Mucosa of rectum (tissue), 2 donors: ENCODE measurements at regions not wholly inside any gene's neighbourhood (a gene's known extent, or its start where the extent isn't known, plus 50 kb on each side); places are given as distances from the start of the nearest gene placed in this dataset.

ENCODE experiments used
- H3K27ac ChIP-seq, 2 donors: one replicate each; pipeline ENCODE4 v1.7.0; 2013; ENCODE audit warnings: inconsistent platforms in 2 of 2, low read depth in 2 of 2, low read length in 2 of 2
- H3K27me3 ChIP-seq, 2 donors: one replicate each; pipeline ENCODE4 v1.7.0; 2013; ENCODE audit warnings: low read length in 2 of 2; ENCODE audit not compliant: control insufficient read depth in 2 of 2, insufficient read depth in 2 of 2
- H3K36me3 ChIP-seq, 2 donors: one replicate each; pipeline ENCODE4 v1.7.0; 2013; ENCODE audit warnings: low read length in 2 of 2; ENCODE audit not compliant: control insufficient read depth in 2 of 2, insufficient read depth in 2 of 2
- H3K4me1 ChIP-seq, 2 donors: one replicate each; pipeline ENCODE4 v1.7.0; 2013; ENCODE audit warnings: low read length in 2 of 2, mild to moderate bottlenecking in 1 of 2; ENCODE audit not compliant: control insufficient read depth in 2 of 2, insufficient read depth in 2 of 2
- H3K4me3 ChIP-seq, 2 donors: one replicate each; pipeline ENCODE4 v1.7.0; 2013; ENCODE audit warnings: low read length in 2 of 2
- H3K9ac ChIP-seq, 2 donors: one replicate each; pipeline ENCODE4 v1.7.0; 2013; ENCODE audit warnings: low read length in 2 of 2, low read depth in 1 of 2, mild to moderate bottlenecking in 1 of 2
- H3K9me3 ChIP-seq, 2 donors: one replicate each; pipeline ENCODE4 v1.7.0; 2013; ENCODE audit warnings: low read length in 2 of 2; ENCODE audit not compliant: control insufficient read depth in 2 of 2
- donor health status: healthy.
- donor health status: Normal muscosa, but diverticular disease.

GRCh38 chr5:155367841-155368240 is 354.3 kb downstream of the KIF4B start:
- H3K4me1 ChIP-seq: no peaks in the 10 kb centered on the region
- H3K9me3 ChIP-seq: no peaks in the 10 kb centered on the region
- no peak overlapping the region for H3K4me3 ChIP-seq
- no peak overlapping the region for H3K9ac ChIP-seq
- no peaks in the 10 kb centered on the region for H3K36me3 ChIP-seq
- H3K27me3 ChIP-seq: no peaks in the 10 kb centered on the region
- no peak overlapping the region for H3K27ac ChIP-seq

GRCh38 chr5:155368490-155368889 is 354.9 kb downstream of the KIF4B start:
- no peak overlapping the region for H3K4me3 ChIP-seq
- no peaks in the 10 kb centered on the region for H3K36me3 ChIP-seq
- no peaks in the 10 kb centered on the region for H3K27me3 ChIP-seq
- H3K9ac ChIP-seq: no peak overlapping the region
- no peaks in the 10 kb centered on the region for H3K4me1 ChIP-seq
- H3K27ac ChIP-seq: no peak overlapping the region
- H3K9me3 ChIP-seq: no peaks in the 10 kb centered on the region

DNA sequence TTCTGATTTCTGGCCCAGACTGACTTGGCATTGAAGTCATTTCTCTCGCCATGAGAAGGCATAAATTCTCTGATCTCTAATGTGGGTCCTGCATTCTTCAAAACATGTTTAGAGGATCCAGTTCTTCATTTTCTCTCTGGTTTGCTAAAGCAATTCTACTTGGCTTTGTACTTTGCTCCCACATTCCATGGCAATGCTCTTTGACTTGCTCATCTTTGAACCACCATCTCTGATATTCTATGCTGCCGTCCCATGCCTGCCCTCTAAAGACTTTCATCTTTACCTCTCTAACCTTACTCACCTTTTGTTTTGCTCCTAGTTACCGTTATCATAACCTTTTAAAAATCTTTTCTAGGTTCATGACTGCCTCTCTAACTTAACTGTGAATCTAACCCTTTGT is 366.9 kb downstream of the KIF4B start:
- no peak overlapping the region for H3K9ac ChIP-seq
- H3K27ac ChIP-seq: no peak overlapping the region
- no peaks in the 10 kb centered on the region for H3K9me3 ChIP-seq
- no peaks in the 10 kb centered on the region for H3K4me1 ChIP-seq
- H3K27me3 ChIP-seq: no peaks in the 10 kb centered on the region
- H3K4me3 ChIP-seq: no peak overlapping the region
- no peaks in the 10 kb centered on the region for H3K36me3 ChIP-seq

GRCh38 chr5:155381654-155382053 is 368.1 kb downstream of the KIF4B start:
- no peak overlapping the region for H3K4me3 ChIP-seq
- H3K27ac ChIP-seq: no peak overlapping the region
- H3K4me1 ChIP-seq: no peaks in the 10 kb centered on the region
- H3K27me3 ChIP-seq: no peaks in the 10 kb centered on the region
- H3K9me3 ChIP-seq: no peaks in the 10 kb centered on the region
- H3K36me3 ChIP-seq: no peaks in the 10 kb centered on the region
- no peak overlapping the region for H3K9ac ChIP-seq

- H3K9me3 ChIP-seq: no peaks in the 10 kb centered on the region
- H3K4me3 ChIP-seq: no peak overlapping the region
- H3K4me1 ChIP-seq: no peaks in the 10 kb centered on the region
- H3K27ac ChIP-seq: no peak overlapping the region
- H3K27me3 ChIP-seq: no peaks in the 10 kb centered on the region
- no peaks in the 10 kb centered on the region for H3K36me3 ChIP-seq
- H3K9ac ChIP-seq: no peak overlapping the region
These were observed 375.9 kb downstream of the KIF4B start for GRCh38 chr5:155389498-155389897.

DNA sequence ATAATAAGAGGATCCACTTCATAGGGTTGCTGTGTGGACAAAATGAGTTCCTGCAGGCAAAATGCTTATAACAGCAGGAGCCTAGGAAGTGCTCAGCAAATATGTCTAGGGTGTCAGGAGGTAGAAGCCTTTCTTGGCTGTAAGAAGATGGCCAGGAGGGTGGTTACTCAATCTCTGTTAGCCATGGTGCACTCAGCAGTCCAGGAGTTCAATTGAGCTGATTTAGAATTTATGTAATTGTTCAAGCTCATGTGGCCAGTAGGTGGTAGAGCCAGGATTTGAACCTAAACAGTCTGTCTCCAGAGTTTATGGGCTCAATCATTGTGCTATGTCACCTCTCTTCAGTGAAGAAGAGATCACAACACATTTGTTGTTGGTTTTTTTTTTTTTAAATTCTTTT is 381.2 kb downstream of the KIF4B start:
- Histone ChIP-seq H3K27me3 (no peaks in the 10 kb centered on the region), H3K36me3 (no peaks in the 10 kb centered on the region), H3K4me3 (no peak overlapping the region), H3K27ac (no peak overlapping the region), H3K4me1 (no peaks in the 10 kb centered on the region), H3K9ac (no peak overlapping the region), H3K9me3 (no peaks in the 10 kb centered on the region)

- Histone ChIP-seq H3K9me3 (peaks cover 0 to 2% of the 10 kb centered on the region in 2 donors), H3K4me1 (no peaks in the 10 kb centered on the region), H3K27ac (no peak overlapping the region)
These were observed 389.5 kb downstream of the KIF4B start for GRCh38 chr5:155402927-155403640.

DNA sequence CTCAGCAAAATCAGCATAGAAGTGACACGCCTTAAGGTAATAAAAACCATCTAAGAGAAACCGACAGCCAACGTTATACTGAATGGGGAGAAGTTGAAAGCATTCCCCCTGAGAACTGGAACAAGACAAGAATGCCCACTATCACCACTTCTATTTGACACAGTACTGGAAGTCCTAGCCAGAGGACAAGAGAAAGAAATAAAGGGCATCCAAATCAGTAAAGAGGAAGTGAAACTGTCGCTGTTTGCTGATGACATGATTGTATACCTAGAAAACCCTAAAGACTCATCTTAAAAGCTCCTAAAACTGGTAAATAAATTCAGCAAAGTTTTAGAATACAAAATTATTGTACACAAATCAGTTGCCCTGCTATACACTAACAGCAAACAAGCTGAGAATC is 393.3 kb downstream of the KIF4B start:
- H3K36me3 ChIP-seq: no peaks in the 10 kb centered on the region
- H3K27ac ChIP-seq: no peak overlapping the region
- no peak overlapping the region for H3K4me3 ChIP-seq
- no peaks in the 10 kb centered on the region for H3K27me3 ChIP-seq
- no peaks in the 10 kb centered on the region for H3K4me1 ChIP-seq
- H3K9ac ChIP-seq: no peak overlapping the region
- peaks cover 0 to 2% of the 10 kb centered on the region in 2 donors for H3K9me3 ChIP-seq

More at GRCh38 chr5:155402927-155403640, 389.5 kb downstream of the KIF4B start:
- Histone ChIP-seq H3K9ac (no peak overlapping the region), H3K36me3 (no peaks in the 10 kb centered on the region), H3K27me3 (no peaks in the 10 kb centered on the region), H3K4me3 (no peak overlapping the region)

GRCh38 chr5:155408465-155408864 is 394.9 kb downstream of the KIF4B start:
- Histone ChIP-seq H3K9ac (no peak overlapping the region), H3K9me3 (peaks cover 0 to 2% of the 10 kb centered on the region in 2 donors), H3K27ac (no peak overlapping the region), H3K27me3 (no peaks in the 10 kb centered on the region), H3K4me3 (no peak overlapping the region), H3K4me1 (no peaks in the 10 kb centered on the region), H3K36me3 (no peaks in the 10 kb centered on the region)

DNA sequence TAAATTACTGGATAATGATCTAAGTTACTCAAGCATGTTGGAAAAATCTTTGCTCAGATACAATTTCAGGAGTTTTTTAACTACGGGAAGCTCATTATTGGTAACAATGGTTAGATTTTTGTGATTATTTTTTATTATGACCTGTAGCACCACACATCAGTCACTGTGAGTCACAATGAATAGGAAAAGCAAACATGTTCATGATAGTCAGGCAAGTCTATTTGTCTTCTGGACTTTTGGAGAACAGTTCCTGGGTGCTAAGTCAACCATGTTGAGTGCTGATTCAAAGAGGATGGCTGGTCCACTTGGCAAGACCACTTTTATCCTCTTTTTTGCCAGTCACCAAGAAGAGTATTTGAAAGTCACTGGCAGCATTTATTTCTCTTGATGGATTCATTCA is 403.2 kb downstream of the KIF4B start:
- no peaks in the 10 kb centered on the region for H3K36me3 ChIP-seq
- no peak overlapping the region for H3K4me3 ChIP-seq
- H3K9ac ChIP-seq: no peak overlapping the region
- H3K27me3 ChIP-seq: no peaks in the 10 kb centered on the region
- H3K27ac ChIP-seq: no peak overlapping the region
- no peaks in the 10 kb centered on the region for H3K4me1 ChIP-seq
- H3K9me3 ChIP-seq: no peaks in the 10 kb centered on the region
